ENCODE measurements at regions not wholly inside any gene's neighbourhood (a gene's known extent, or its start where the extent isn't known, plus 50 kb on each side); places are given as distances from the start of the nearest gene placed in this dataset.

- DNase-seq (ENCODE audit: low spot score) = no peak
Measured at GRCh38 chr11:128407962-128408361, 179.4 kb downstream of the ETS1 start.

GRCh38 chr11:128405714-128406662 lies 181.4 kb downstream of the ETS1 start:
- DNase-seq (ENCODE audit: low spot score) = no peak

GRCh38 chr11:128405112-128405511 lies 182.2 kb downstream of the ETS1 start:
- DNase-seq (ENCODE audit: low spot score) = no peak

GRCh38 chr11:128404437-128404836 lies 182.9 kb downstream of the ETS1 start:
- no peak for DNase-seq (ENCODE audit: low spot score)

- DNase-seq (ENCODE audit: low spot score) = no peak
Measured at GRCh38 chr11:128400382-128401203, 186.8 kb downstream of the ETS1 start.

GRCh38 chr11:128399251-128400121 lies 187.9 kb downstream of the ETS1 start:
- no peak for DNase-seq (ENCODE audit: low spot score)

GRCh38 chr11:128398517-128399250 lies 188.7 kb downstream of the ETS1 start:
- DNase-seq (ENCODE audit: low spot score) = no peak

GRCh38 chr11:128397362-128397761 lies 190.0 kb downstream of the ETS1 start:
- DNase-seq (ENCODE audit: low spot score) = no peak

- no peak for DNase-seq (ENCODE audit: low spot score)
Measured at GRCh38 chr11:128394431-128395089, 192.8 kb downstream of the ETS1 start.

- no peak for DNase-seq (ENCODE audit: low spot score)
Measured at GRCh38 chr11:128392259-128392658, 195.1 kb downstream of the ETS1 start.

GRCh38 chr11:128391811-128392210 lies 195.5 kb downstream of the ETS1 start:
- no peak for DNase-seq (ENCODE audit: low spot score)

- DNase-seq (ENCODE audit: low spot score) = no peak
Measured at GRCh38 chr11:128390246-128390645, 197.1 kb downstream of the ETS1 start.

- no peak for DNase-seq (ENCODE audit: low spot score)
Measured at GRCh38 chr11:128389461-128389976, 197.8 kb downstream of the ETS1 start.

GRCh38 chr11:128388206-128388815 lies 199.0 kb downstream of the ETS1 start:
- no peak for DNase-seq (ENCODE audit: low spot score)

- no peak for DNase-seq (ENCODE audit: low spot score)
Measured at GRCh38 chr11:128379587-128380580, 207.5 kb downstream of the ETS1 start.

GRCh38 chr11:128375961-128376360 lies 211.4 kb downstream of the ETS1 start:
- DNase-seq (ENCODE audit: low spot score) = no peak

GRCh38 chr11:128374026-128374425 lies 213.3 kb downstream of the ETS1 start:
- no peak for DNase-seq (ENCODE audit: low spot score)

- DNase-seq (ENCODE audit: low spot score) = no peak
Measured at GRCh38 chr11:128372977-128373376, 214.4 kb downstream of the ETS1 start.

- DNase-seq (ENCODE audit: low spot score) = no peak
Measured at GRCh38 chr11:128367573-128367972, 219.8 kb downstream of the ETS1 start.
